ENCODE measurements at regions not wholly inside any gene's neighbourhood (a gene's known extent, or its start where the extent isn't known, plus 50 kb on each side); places are given as distances from the start of the nearest gene placed in this dataset.

GRCh38 chrX:128601706-128602105, 549.5 kb upstream of the ACTRT1 start:
- no peak overlapping the region for H3K4me3 Mint-ChIP-seq
- no peaks in the 10 kb centered on the region for H3K79me2 ChIP-seq (ENCODE audit: insufficient read depth, low read length)
- no peak overlapping the region for H3K4me2 ChIP-seq (ENCODE audit: insufficient read depth, insufficient read length, low read length)
- no peak overlapping the region for H2BK5ac ChIP-seq (ENCODE audit: insufficient read length, low read length)
- H2BK12ac ChIP-seq (ENCODE audit: insufficient read length, low read depth, low read length), result no peak overlapping the region
- no peak overlapping the region for H2BK120ac ChIP-seq (ENCODE audit: low read depth, low read length, poor library complexity, severe bottlenecking)
- no peaks in the 10 kb centered on the region for H3K79me1 ChIP-seq (ENCODE audit: insufficient read depth, low read depth, low read length, poor library complexity, severe bottlenecking)
- no peak overlapping the region for H2AFZ ChIP-seq (ENCODE audit: low read length)
- peaks cover 8 to 49% of the 10 kb centered on the region in 2 experiments; a peak in 4 of 5 replicates for H3K9me3 Mint-ChIP-seq
- no peak overlapping the region for H2BK20ac ChIP-seq (ENCODE audit: low read depth, low read length, poor library complexity, severe bottlenecking)
- no CpG with 5 or more reads among the region's 2 CpGs for WGBS (ENCODE audit: extremely low coverage, insufficient read length, low lambda C conversion rate)
- H3K27ac Mint-ChIP-seq, result no peak overlapping the region
- H4K5ac ChIP-seq (ENCODE audit: insufficient read length, low read depth, low read length), result no peak overlapping the region
- no peaks in the 10 kb centered on the region for H3K23me2 ChIP-seq (ENCODE audit: insufficient read length, low read depth, low read length, poor library complexity, severe bottlenecking)
- no peak for TF ChIP-seq CTCF (conservative IDR thresholded peaks at IDR 0.05)
- no peak overlapping the region for H3K14ac ChIP-seq (ENCODE audit: insufficient read depth, low read length)
- no peaks in the 10 kb centered on the region for H4K20me1 ChIP-seq (ENCODE audit: control insufficient read depth, insufficient read depth, insufficient read length)
- H3K56ac ChIP-seq (ENCODE audit: insufficient read length, low read depth, low read length), result no peak overlapping the region
- H3K27ac ChIP-seq (ENCODE audit: insufficient read length, low read depth, low read length), result no peak overlapping the region
- no peak for DNase-seq
- H3K4me1 ChIP-seq (ENCODE audit: insufficient read depth, low read length), result no peaks in the 10 kb centered on the region
- no peaks in the 10 kb centered on the region for H3K27me3 Mint-ChIP-seq (ENCODE audit: low read depth)
- H3K4ac ChIP-seq (ENCODE audit: low read depth, low read length), result no peak overlapping the region
- H2AK5ac ChIP-seq (ENCODE audit: insufficient read length, low read length), result no peak overlapping the region
- no peaks in the 10 kb centered on the region for H3K9me3 ChIP-seq (ENCODE audit: control insufficient read depth, low read depth, low read length)
- H3K23ac ChIP-seq (ENCODE audit: insufficient read length, low read depth, low read length), result no peak overlapping the region
- no peaks in the 10 kb centered on the region for H3K27me3 ChIP-seq (ENCODE audit: insufficient read depth, low read length)
- no peak overlapping the region for H3T11ph ChIP-seq (ENCODE audit: low read length)
- no peaks in the 10 kb centered on the region for H3K4me1 Mint-ChIP-seq
- H3K18ac ChIP-seq (ENCODE audit: insufficient read length, low read depth, low read length), result no peak overlapping the region
- no peak overlapping the region for H3K9ac ChIP-seq (ENCODE audit: extremely low read depth, insufficient read length, low read length)
- H4K8ac ChIP-seq (replicated peaks; ENCODE audit: insufficient read length, low read depth, low read length), result no peak overlapping the region
- H3K36me3 Mint-ChIP-seq (ENCODE audit: insufficient read depth in 1 of 3, low read depth in 3 of 3), result peaks cover 0 to 3% (median 2%) of the 10 kb centered on the region in 3 experiments; a peak in 2 of 7 replicates
- H4K91ac ChIP-seq (ENCODE audit: insufficient read length, low read depth, low read length), result no peak overlapping the region
- H2BK15ac ChIP-seq (ENCODE audit: low read depth, low read length), result no peak overlapping the region

Measured in H9 (cell line).